Middle frontal gyrus (tissue), 1 donor: ENCODE measurements at regions not wholly inside any gene's neighbourhood (a gene's known extent, or its start where the extent isn't known, plus 50 kb on each side); places are given as distances from the start of the nearest gene placed in this dataset.
"Not testable (repeated sequence)": the region's sequence is repeated elsewhere in the genome, so short reads cannot be mapped to it uniquely, and the experiment has no call there.

Source experiments
- DNase-seq: peaks from one replicate; pipeline ENCODE4 v3.0.0-alpha.2; 2015; ENCODE audit warnings: low spot score; ENCODE audit errors: extremely low spot score

GRCh38 chr6:158920311-158920905 is 79.6 kb downstream of the RSPH3 start:
- no peak for DNase-seq

GRCh38 chr6:158919865-158920264 is 80.1 kb downstream of the RSPH3 start:
- no peak for DNase-seq

DNA sequence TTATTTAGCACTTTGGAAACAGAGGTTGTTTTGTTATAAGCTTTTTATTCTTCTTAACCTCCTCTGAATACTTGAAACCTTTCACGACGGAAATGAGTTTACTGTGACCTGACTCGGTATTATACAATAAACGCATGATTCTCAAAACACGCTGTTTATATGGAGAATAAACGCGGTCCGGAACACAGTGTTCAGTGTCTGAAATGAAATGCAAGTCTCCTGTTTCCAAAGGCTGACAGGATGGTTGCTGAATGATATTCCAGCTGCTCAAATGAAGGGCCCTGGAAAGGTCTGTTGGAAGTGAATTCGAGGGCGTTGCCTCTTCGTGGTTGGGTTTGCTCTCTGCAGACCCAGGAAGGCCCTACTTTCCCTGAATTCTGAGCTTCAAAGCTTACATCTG is 83.4 kb downstream of the RSPH3 start:
- DNase-seq: no peak

DNA sequence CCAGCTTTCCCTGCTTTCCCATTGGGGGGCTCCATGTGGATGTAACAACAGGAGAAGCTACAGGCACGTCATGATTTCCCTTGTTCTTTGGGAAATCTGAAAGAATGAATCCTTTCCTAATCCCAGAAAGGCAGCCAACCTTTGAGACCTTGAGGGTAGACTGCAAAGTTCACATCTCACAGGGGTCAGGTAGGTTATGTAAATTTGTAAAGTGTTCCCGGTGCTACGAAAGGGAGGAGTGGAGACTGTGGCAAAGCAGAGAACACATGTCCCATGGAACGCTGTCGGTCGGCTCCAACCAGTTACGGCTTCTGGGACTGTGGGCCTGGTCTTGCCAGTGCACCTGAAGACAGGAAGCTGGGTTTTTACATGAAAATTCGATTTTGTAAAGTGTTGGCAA is 85.1 kb downstream of the RSPH3 start:
- DNase-seq: no peak

DNA sequence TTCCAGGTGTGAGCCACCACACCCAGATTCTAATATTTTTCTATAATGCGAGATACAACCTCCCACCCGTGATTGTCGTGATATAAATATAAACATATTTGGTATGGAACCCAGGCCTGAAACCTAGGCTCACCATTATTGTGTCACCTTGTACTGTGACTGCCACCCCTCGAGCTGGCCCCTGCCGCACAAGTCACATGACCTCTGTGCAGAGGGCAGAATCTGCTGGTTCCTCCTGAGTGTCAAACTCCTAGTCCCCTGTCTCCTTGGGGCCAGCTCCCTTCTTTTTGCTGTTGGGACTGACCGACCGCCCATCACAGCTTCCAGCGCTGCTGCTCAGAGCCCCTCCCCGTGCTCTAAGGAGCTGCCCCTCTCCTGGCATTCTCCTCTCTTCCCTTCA is 86.4 kb downstream of the RSPH3 start:
- no peak for DNase-seq

DNA sequence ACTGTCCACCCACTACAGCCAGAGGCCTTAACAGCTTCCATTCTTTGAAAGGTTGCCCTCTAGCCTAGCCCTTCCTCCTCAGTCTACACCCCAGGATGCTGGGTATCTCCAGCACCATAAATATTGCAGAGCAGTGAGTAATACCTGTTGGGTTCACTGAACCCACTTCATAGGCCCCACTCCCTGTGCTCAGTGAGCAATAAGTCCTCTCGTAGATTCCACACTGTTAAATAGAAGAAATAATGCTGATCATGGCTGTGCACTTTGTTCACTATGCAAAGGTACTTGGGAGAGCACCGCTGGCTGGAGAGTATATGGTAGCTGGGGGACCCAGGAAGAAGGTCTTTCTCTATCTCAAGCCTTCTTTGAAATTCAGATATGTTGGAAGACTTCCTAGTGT is 87.3 kb downstream of the RSPH3 start:
- no peak for DNase-seq

- no peak for DNase-seq
Measured at GRCh38 chr6:158911746-158912480, 88.1 kb downstream of the RSPH3 start.

- DNase-seq: no peak
Measured at GRCh38 chr6:158910484-158911440, 89.2 kb downstream of the RSPH3 start.

DNA sequence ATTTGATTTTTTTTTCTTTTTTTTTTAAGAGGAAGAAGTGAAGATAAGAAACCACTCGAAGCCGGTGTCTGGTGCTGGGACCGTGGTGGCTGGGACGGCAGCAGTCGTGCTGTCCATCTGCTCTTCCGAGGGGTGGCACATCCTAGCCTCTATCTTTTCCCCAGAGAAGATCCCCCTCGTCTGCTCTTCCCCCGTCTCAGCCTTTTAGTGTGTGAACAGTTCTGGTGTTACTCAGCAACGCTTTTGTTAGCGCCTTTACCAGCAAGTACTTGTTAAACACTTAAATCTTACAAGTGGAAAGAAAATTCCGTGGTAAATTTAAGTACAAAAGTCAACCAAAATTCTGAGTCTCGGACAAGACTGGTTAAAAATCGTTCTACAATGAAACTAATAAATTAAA is 90.1 kb downstream of the RSPH3 start:
- no peak for DNase-seq

GRCh38 chr6:158908606-158909005 is 89.4 kb upstream of the EZR start:
- DNase-seq: no peak

DNA sequence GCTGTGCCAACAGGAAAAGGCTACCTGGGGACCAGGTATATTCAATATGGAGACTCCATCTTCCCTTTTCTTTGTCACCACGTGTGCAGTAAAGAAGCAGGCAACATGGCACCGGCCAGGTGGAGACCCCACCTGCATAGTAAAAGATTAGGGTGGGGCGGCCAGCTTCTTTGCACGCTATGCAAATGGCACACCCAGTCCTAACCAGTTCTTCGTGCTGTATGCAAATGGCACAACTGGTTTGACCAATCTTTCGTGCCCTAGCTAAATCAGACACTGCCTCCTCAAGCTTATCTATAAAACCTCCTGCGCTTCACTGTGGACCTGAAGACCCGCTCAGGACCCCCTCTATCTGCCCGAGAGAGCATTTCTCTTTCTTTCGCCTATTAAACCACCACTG is 88.8 kb upstream of the EZR start:
- no peak for DNase-seq

- DNase-seq: no peak
Measured at GRCh38 chr6:158906926-158907325, 87.8 kb upstream of the EZR start.

- no peak for DNase-seq
Measured at GRCh38 chr6:158905277-158905676, 86.1 kb upstream of the EZR start.

DNA sequence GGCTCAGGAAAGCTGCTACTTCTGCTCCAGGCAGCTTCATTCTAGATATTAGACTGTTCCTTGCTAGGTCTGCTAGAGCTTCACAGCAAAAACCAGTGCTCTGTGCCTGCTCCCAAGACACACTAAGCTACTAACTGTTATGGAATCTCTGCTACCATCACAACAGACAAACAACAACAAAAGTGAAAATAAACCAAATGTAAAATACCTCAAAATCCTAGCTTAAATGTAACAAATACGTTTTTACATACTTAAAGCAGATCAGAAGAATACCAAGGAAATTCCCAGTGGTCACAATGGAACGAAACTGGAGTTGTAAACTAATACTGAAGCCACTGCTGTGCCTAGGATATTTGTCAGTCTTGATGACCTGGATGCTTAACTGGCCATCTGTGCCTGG is 84.6 kb upstream of the EZR start:
- DNase-seq: no peak

- no peak for DNase-seq
Measured at GRCh38 chr6:158900663-158901312, 81.6 kb upstream of the EZR start.

GRCh38 chr6:158897236-158897635 is 78.1 kb upstream of the EZR start:
- DNase-seq: no peak

GRCh38 chr6:158895661-158896060 is 76.5 kb upstream of the EZR start:
- no peak for DNase-seq

- no peak for DNase-seq
Measured at GRCh38 chr6:158894193-158894592, 75.0 kb upstream of the EZR start.

GRCh38 chr6:158892266-158892665 is 73.1 kb upstream of the EZR start:
- no peak for DNase-seq

DNA sequence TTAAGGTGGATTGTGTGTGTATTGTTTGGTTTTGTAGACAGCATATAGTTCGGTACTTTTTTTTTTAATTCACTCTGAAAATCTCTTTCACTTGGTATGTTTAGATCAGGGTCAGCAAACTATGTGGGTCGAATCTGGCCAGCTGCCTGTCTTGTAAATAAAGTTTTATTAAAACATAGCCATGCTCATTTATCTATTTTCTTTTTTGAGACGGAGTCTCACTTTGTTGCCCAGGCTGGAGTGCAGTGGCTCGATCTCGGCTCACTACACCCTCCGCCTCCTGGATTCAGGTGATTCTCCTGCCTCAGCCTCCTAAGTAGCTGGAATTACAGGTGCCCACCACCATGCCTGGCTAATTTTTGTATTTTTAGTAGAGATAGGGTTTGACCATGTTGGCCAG is 72.4 kb upstream of the EZR start:
- not testable (repeated sequence) for DNase-seq

GRCh38 chr6:158888171-158888570 is 69.0 kb upstream of the EZR start:
- DNase-seq: not testable (repeated sequence)
